GM12878 (cell line): ENCODE measurements at regions not wholly inside any gene's neighbourhood (a gene's known extent, or its start where the extent isn't known, plus 50 kb on each side); places are given as distances from the start of the nearest gene placed in this dataset.

Source experiments
- ATF3 ChIP-seq: IDR thresholded peaks from 2 replicates; pipeline ENCODE4 v1.6.1; 2011; ENCODE audit warnings: low read depth, mild to moderate bottlenecking, low read length, moderate library complexity, borderline replicate concordance; ENCODE audit errors: extremely low read depth
- CEBPB ChIP-seq, 2 experiments: fragments of 150-350 bp in 1 of 2; IDR thresholded peaks; 2 replicates each; pipeline ENCODE4 v1.6.1; 2012 to 2014; ENCODE audit warnings: low read depth in 2 of 2, low read length in 2 of 2, borderline replicate concordance in 1 of 2, inconsistent platforms in 1 of 2
- EP300 ChIP-seq, 2 experiments: fragments of 150-350 bp in 1 of 2; IDR thresholded peaks; 2 replicates each; pipeline ENCODE4 v1.6.1; 2011 to 2012; ENCODE audit warnings: low read depth in 2 of 2, low read length in 2 of 2, borderline replicate concordance in 1 of 2, improper control_type of control experiment in 1 of 2, inconsistent platforms in 1 of 2; ENCODE audit not compliant: control insufficient read depth in 1 of 2
- FOS ChIP-seq: IDR thresholded peaks from 3 replicates; pipeline ENCODE4 v1.6.1; 2011; ENCODE audit warnings: borderline replicate concordance; ENCODE audit not compliant: insufficient read length; ENCODE audit errors: extremely low read depth
- SUPT20H ChIP-seq: IDR thresholded peaks from 2 replicates; pipeline ENCODE4 v1.6.1; 2011; ENCODE audit warnings: low read depth, mild to moderate bottlenecking, low read length, moderate library complexity, borderline replicate concordance; ENCODE audit not compliant: control insufficient read depth
- YY1 ChIP-seq: IDR thresholded peaks from 2 replicates; pipeline ENCODE4 v1.6.1; 2011; ENCODE audit warnings: low read depth, mild to moderate bottlenecking, low read length
- ZBTB11 ChIP-seq: fragments of 450-650 bp; formaldehyde crosslinking; IDR thresholded peaks from 2 replicates; pipeline ENCODE4 v1.5.0; 2022; ENCODE audit warnings: mild to moderate bottlenecking, missing genetic modification characterization
- ZNF24 ChIP-seq: fragments of 450-650 bp; IDR thresholded peaks from 2 replicates; pipeline ENCODE4 v1.6.1; 2017; ENCODE audit warnings: antibody characterized with exemption, mild to moderate bottlenecking
- TF ChIP-seq, protein P1 (sequence below), 3 experiments: IDR thresholded peaks in 2 of 3; conservative IDR thresholded peaks in 1 of 3; 2 replicates each; pipeline ENCODE4 v1.5.1; 2011; ENCODE audit warnings: low read depth in 3 of 3, low read length in 3 of 3, mild to moderate bottlenecking in 3 of 3, control low read depth in 2 of 3, moderate library complexity in 2 of 3, inconsistent platforms in 1 of 3, mixed read lengths in 1 of 3; ENCODE audit not compliant: control insufficient read depth in 2 of 3, insufficient read depth in 1 of 3; ENCODE audit errors: extremely low read depth in 1 of 3

DNA sequence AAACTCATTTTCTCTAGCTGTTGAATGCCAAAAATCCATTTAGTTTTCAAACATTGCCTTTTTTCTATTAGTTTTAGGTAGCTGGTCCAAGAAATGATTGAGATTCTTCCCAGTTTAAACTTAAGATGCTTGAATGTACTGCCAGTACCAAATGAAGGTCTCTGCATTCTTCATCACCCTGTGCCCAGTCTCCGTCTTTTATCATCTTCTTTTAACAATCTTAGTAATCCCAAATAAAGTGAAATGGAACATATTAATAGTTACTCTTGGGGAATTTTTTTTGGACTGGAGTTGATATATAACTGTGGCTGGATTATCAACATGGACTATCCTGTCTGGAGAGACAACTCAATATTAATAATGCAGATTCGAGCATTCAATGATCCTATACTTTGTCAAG, 54.1 kb upstream of the PCED1B start:
- TF ChIP-seq FOS (no peak), ZNF24 (no peak), YY1 (no peak), CEBPB (IDR thresholded peaks at IDR 0.05; ENCODE audit: borderline replicate concordance in 1 of 2, low read depth in 2 of 2, low read length in 2 of 2) (no peak), ATF3 (no peak), SUPT20H (no peak), EP300 (IDR thresholded peaks at IDR 0.05; ENCODE audit: borderline replicate concordance in 1 of 2, control insufficient read depth in 1 of 2, low read depth in 2 of 2, low read length in 2 of 2) (no peak), ZBTB11 (CRISPR knock-in tag) (no peak)
- TF ChIP-seq, protein P1, sequence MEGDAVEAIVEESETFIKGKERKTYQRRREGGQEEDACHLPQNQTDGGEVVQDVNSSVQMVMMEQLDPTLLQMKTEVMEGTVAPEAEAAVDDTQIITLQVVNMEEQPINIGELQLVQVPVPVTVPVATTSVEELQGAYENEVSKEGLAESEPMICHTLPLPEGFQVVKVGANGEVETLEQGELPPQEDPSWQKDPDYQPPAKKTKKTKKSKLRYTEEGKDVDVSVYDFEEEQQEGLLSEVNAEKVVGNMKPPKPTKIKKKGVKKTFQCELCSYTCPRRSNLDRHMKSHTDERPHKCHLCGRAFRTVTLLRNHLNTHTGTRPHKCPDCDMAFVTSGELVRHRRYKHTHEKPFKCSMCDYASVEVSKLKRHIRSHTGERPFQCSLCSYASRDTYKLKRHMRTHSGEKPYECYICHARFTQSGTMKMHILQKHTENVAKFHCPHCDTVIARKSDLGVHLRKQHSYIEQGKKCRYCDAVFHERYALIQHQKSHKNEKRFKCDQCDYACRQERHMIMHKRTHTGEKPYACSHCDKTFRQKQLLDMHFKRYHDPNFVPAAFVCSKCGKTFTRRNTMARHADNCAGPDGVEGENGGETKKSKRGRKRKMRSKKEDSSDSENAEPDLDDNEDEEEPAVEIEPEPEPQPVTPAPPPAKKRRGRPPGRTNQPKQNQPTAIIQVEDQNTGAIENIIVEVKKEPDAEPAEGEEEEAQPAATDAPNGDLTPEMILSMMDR (IDR thresholded peaks at IDR 0.05 in 2 of 3, conservative IDR thresholded peaks at IDR 0.05 in 1 of 3; ENCODE audit: control insufficient read depth in 2 of 3, extremely low read depth in 1 of 3, insufficient read depth in 1 of 3, low read depth in 3 of 3, low read length in 3 of 3): no peak
